ENCODE measurements at regions not wholly inside any gene's neighbourhood (a gene's known extent, or its start where the extent isn't known, plus 50 kb on each side); places are given as distances from the start of the nearest gene placed in this dataset.
A peak's percentile ranks its signal among the peaks of the same experiment; 100 is the strongest.

- Histone ChIP-seq H3K9me3 (no peaks in the 10 kb centered on the region), H3K27ac (peak overlapping the region; percentile 86 to 94), H3K36me3 (ENCODE audit: low read depth, missing control alignments) (no peaks in the 10 kb centered on the region), H3K4me3 (peak overlapping the region; percentile 72 to 96), H3K4me1 (no peaks in the 10 kb centered on the region), H3K27me3 (no peaks in the 10 kb centered on the region)
- intact Hi-C loops (cut with DNase I; ENCODE audit: low total_unique reads), result no loop called here
- 4 to 6% methylated on average over 16 to 46 of the region's 46 CpGs for WGBS, 2 donors
- peak in 1 of 3 experiments; percentile 1 for TF ChIP-seq CTCF (IDR thresholded peaks at IDR 0.05)
- TF ChIP-seq POLR2A (IDR thresholded peaks at IDR 0.05), result peak; percentile 47
- peak; percentile 98 for DNase-seq
These were observed 132.2 kb downstream of the OGFRL1 start for GRCh38 chr6:71420693-71421328.

GRCh38 chr6:71421611-71422010 is 133.0 kb downstream of the OGFRL1 start:
- no peak for TF ChIP-seq POLR2A (IDR thresholded peaks at IDR 0.05)
- TF ChIP-seq CTCF (IDR thresholded peaks at IDR 0.05), result no peak
- intact Hi-C loops (cut with DNase I; ENCODE audit: low total_unique reads), result no loop called here
- Histone ChIP-seq H3K36me3 (ENCODE audit: low read depth, missing control alignments) (no peaks in the 10 kb centered on the region), H3K9me3 (no peaks in the 10 kb centered on the region), H3K27me3 (no peaks in the 10 kb centered on the region), H3K4me1 (no peaks in the 10 kb centered on the region), H3K27ac (peak overlapping the region in 1 of 2 donors; percentile 94), H3K4me3 (peak overlapping the region in 1 of 2 donors; percentile 72)
- DNase-seq, result no peak
- 56 to 75% methylated on average over 4 of the region's 4 CpGs for WGBS, 2 donors

- no peaks in the 10 kb centered on the region for H3K9me3 ChIP-seq
- no peaks in the 10 kb centered on the region for H3K36me3 ChIP-seq (ENCODE audit: low read depth, missing control alignments)
- H3K27me3 ChIP-seq, result no peaks in the 10 kb centered on the region
- H3K27ac ChIP-seq, result no peak overlapping the region
- 70 to 75% methylated on average over 3 of the region's 3 CpGs for WGBS, 2 donors
- DNase-seq, result no peak
- no peaks in the 10 kb centered on the region for H3K4me1 ChIP-seq
- H3K4me3 ChIP-seq, result no peak overlapping the region
- TF ChIP-seq POLR2A (IDR thresholded peaks at IDR 0.05) (no peak), CTCF (IDR thresholded peaks at IDR 0.05) (no peak)
- intact Hi-C loops (cut with DNase I; ENCODE audit: low total_unique reads), result no loop called here
These were observed 141.4 kb downstream of the OGFRL1 start for GRCh38 chr6:71430018-71430417.

GRCh38 chr6:71433441-71433840 is 144.8 kb downstream of the OGFRL1 start:
- no peak for TF ChIP-seq POLR2A (IDR thresholded peaks at IDR 0.05)
- H3K4me3 ChIP-seq, result no peak overlapping the region
- intact Hi-C loops (cut with DNase I; ENCODE audit: low total_unique reads), result no loop called here

GRCh38 chr6:71444222-71444621 is 155.6 kb downstream of the OGFRL1 start:
- DNase-seq, result no peak
- intact Hi-C loops (cut with DNase I; ENCODE audit: low total_unique reads), result no loop called here
- 75 to 78% methylated on average over 4 of the region's 4 CpGs for WGBS, 2 donors

More at GRCh38 chr6:71433441-71433840, 144.8 kb downstream of the OGFRL1 start:
- no peaks in the 10 kb centered on the region for H3K4me1 ChIP-seq
- H3K27ac ChIP-seq, result no peak overlapping the region
- no peaks in the 10 kb centered on the region for H3K9me3 ChIP-seq
- H3K36me3 ChIP-seq (ENCODE audit: low read depth, missing control alignments), result no peaks in the 10 kb centered on the region
- no peaks in the 10 kb centered on the region for H3K27me3 ChIP-seq
- no peak for DNase-seq

More at GRCh38 chr6:71444222-71444621, 155.6 kb downstream of the OGFRL1 start:
- H3K9me3 ChIP-seq, result no peaks in the 10 kb centered on the region
- H3K36me3 ChIP-seq (ENCODE audit: low read depth, missing control alignments), result no peaks in the 10 kb centered on the region
- H3K4me3 ChIP-seq, result no peak overlapping the region
- no peaks in the 10 kb centered on the region for H3K4me1 ChIP-seq
- no peak overlapping the region for H3K27ac ChIP-seq
- H3K27me3 ChIP-seq, result no peaks in the 10 kb centered on the region
- TF ChIP-seq CTCF (IDR thresholded peaks at IDR 0.05) (no peak), POLR2A (IDR thresholded peaks at IDR 0.05) (no peak)

Measured in testis (tissue), 2 donors.